ENCODE measurements at regions not wholly inside any gene's neighbourhood (a gene's known extent, or its start where the extent isn't known, plus 50 kb on each side); places are given as distances from the start of the nearest gene placed in this dataset.

DNA sequence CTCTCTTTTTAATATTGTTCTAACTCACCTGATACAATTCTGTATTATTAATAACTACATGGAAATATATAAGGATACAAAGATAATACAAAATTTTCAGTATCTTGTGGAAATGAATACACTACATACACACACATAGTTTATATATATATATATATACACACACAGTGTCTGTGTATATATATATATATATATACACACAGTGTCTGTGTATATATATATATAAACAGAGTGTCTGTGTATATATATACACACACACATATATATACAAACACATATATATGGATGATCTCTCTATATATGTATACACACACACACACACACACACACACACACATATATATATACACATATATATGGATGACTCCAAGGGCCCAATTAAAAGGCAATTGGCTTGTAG is 749.1 kb downstream of the DACH1 start:
- Histone ChIP-seq H3K9ac (ENCODE audit: insufficient read depth, low read depth, low read length) (no peak overlapping the region), H2AFZ (ENCODE audit: low read length) (no peak overlapping the region), H3K4me1 (ENCODE audit: insufficient read depth, low read length) (no peaks in the 10 kb centered on the region), H3K79me2 (ENCODE audit: insufficient read depth, low read length) (no peaks in the 10 kb centered on the region), H3K4me3 (replicated peaks in 1 of 3; ENCODE audit: insufficient read depth in 1 of 3, low read depth in 2 of 3, low read length in 3 of 3) (no peak overlapping the region), H3K36me3 (replicated peaks in 1 of 2; ENCODE audit: control insufficient read depth in 1 of 2, insufficient read depth in 2 of 2, low read length in 2 of 2) (no peaks in the 10 kb centered on the region), H3K27me3 (ENCODE audit: control insufficient read depth in 1 of 2, insufficient read depth in 2 of 2, low read length in 2 of 2) (no peaks in the 10 kb centered on the region), H3K27ac (ENCODE audit: extremely low read length, insufficient read depth, low read length) (no peak overlapping the region), H4K20me1 (ENCODE audit: insufficient read depth, low read length) (no peaks in the 10 kb centered on the region), H3K9me3 (ENCODE audit: low read length) (no peaks in the 10 kb centered on the region), H3K4me2 (ENCODE audit: low read depth, low read length) (no peak overlapping the region)
- FAIRE-seq (no peak), DNase-seq (ENCODE audit: low spot score) (no peak), ATAC-seq (no peak)
- no peak for TF ChIP-seq MYNN (CRISPR knock-in tag; IDR thresholded peaks at IDR 0.05; ENCODE audit: low read depth)
- TF ChIP-seq, protein P1, sequence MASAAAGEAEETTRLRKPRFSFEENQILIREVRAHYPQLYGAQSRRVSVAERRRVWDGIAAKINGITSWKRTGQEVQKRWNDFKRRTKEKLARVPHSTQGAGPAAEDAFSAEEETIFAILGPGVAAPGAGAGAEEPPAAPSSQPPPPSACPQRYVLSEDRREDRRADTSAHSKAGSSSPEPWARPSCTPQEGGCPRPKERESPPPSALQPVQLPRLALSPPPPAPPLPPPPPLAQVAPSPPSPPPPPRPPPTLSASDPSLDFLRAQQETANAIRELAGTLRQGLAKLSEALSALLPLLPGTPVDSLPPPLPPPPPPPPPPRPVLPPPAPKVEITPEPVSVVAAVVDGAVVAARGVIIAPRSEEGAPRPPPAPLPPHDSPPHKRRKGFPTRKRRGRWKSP (CRISPR knock-in tag; IDR thresholded peaks at IDR 0.05), result no peak
- no peak for TF ChIP-seq PHF20 (CRISPR knock-in tag; IDR thresholded peaks at IDR 0.05)
- TF ChIP-seq, protein P2, sequence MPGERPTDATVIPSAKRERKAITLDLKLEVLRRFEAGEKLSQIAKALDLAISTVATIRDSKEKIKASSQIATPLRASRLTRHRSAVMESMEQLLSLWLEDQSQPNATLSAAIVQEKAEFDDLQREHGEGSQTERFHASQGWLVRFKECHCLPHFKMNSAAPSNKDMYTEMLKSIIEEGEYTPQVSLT (CRISPR knock-in tag; IDR thresholded peaks at IDR 0.05; ENCODE audit: borderline replicate concordance, low read depth), result no peak
- no peak for TF ChIP-seq MED1 (CRISPR knock-in tag; IDR thresholded peaks at IDR 0.05)
- TF ChIP-seq ZNF468 (CRISPR knock-in tag; IDR thresholded peaks at IDR 0.05), result no peak
- TF ChIP-seq ZIK1 (CRISPR knock-in tag; IDR thresholded peaks at IDR 0.05; ENCODE audit: borderline replicate concordance, low read depth), result no peak
- TF ChIP-seq ATRX (CRISPR knock-in tag; IDR thresholded peaks at IDR 0.05; ENCODE audit: borderline replicate concordance), result no peak
- CTCF ChIA-PET (ENCODE audit: low intra/inter-chr PET ratio, low total read pairs), result no interaction called here
- intact Hi-C loops (cut with micrococcal nuclease; ENCODE audit: unreplicated experiment), result no loop called here
- no TSS peak for BruUV-seq (replicated peaks)
- in situ Hi-C loops (cut with HindIII; ENCODE audit: extremely low pct_ligation_motif_present, low pct_unique_long_range_greater_than_20kb), result no loop called here
- POLR2A ChIA-PET, result no interaction called here

DNA sequence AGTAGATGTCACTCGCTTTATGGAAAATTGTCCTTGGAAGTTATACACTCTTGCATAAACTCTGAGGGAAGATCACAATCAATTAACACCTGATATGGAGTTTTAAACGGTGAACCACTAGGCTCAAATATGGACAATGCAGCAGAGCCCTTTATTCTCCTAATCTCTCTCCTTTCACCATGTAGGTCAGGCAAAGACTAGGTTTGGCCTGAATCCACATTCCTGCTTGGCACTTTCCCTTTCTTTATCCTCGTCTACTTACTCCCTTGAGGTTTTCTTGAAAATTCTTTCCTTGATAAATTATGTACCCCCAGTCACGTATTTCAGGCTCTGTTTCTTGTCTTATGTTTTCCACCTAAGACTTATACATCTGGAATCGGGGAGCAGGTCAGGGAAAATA is 751.7 kb downstream of the DACH1 start:
- Histone ChIP-seq H3K4me3 (replicated peaks in 1 of 3; ENCODE audit: insufficient read depth in 1 of 3, low read depth in 2 of 3, low read length in 3 of 3) (no peak overlapping the region), H3K9me3 (ENCODE audit: low read length) (no peaks in the 10 kb centered on the region), H3K4me1 (ENCODE audit: insufficient read depth, low read length) (no peaks in the 10 kb centered on the region), H3K79me2 (ENCODE audit: insufficient read depth, low read length) (no peaks in the 10 kb centered on the region), H2AFZ (ENCODE audit: low read length) (no peak overlapping the region), H4K20me1 (ENCODE audit: insufficient read depth, low read length) (no peaks in the 10 kb centered on the region), H3K36me3 (replicated peaks in 1 of 2; ENCODE audit: control insufficient read depth in 1 of 2, insufficient read depth in 2 of 2, low read length in 2 of 2) (no peaks in the 10 kb centered on the region), H3K27me3 (ENCODE audit: control insufficient read depth in 1 of 2, insufficient read depth in 2 of 2, low read length in 2 of 2) (no peaks in the 10 kb centered on the region), H3K9ac (ENCODE audit: insufficient read depth, low read depth, low read length) (no peak overlapping the region), H3K27ac (ENCODE audit: extremely low read length, insufficient read depth, low read length) (no peak overlapping the region), H3K4me2 (ENCODE audit: low read depth, low read length) (no peak overlapping the region)
- ChIA-PET POLR2A (no interaction called here), CTCF (ENCODE audit: low intra/inter-chr PET ratio, low total read pairs) (no interaction called here)
- in situ Hi-C loops (cut with HindIII; ENCODE audit: extremely low pct_ligation_motif_present, low pct_unique_long_range_greater_than_20kb), result no loop called here
- intact Hi-C loops (cut with micrococcal nuclease; ENCODE audit: unreplicated experiment), result no loop called here
- 12% methylated on average over 5 of the region's 5 CpGs for WGBS (ENCODE audit: low lambda C conversion rate)
- DNase-seq (ENCODE audit: low spot score), result no peak
- BruUV-seq (replicated peaks), result no TSS peak
- no peak for FAIRE-seq
- TF ChIP-seq, protein P3, sequence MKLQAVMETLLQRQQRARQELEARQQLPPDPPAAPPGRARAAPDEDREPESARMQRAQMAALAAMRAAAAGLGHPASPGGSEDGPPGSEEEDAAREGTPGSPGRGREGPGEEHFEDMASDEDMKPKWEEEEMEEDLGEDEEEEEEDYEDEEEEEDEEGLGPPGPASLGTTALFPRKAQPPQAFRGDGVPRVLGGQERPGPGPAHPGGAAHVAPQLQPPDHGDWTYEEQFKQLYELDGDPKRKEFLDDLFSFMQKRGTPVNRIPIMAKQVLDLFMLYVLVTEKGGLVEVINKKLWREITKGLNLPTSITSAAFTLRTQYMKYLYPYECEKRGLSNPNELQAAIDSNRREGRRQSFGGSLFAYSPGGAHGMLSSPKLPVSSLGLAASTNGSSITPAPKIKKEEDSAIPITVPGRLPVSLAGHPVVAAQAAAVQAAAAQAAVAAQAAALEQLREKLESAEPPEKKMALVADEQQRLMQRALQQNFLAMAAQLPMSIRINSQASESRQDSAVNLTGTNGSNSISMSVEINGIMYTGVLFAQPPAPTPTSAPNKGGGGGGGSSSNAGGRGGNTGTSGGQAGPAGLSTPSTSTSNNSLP (IDR thresholded peaks at IDR 0.05; ENCODE audit: low read depth, low read length), result no peak
- TF ChIP-seq ZNF839 (CRISPR knock-in tag; IDR thresholded peaks at IDR 0.05; ENCODE audit: borderline replicate concordance) (no peak), PHF21A (CRISPR knock-in tag; IDR thresholded peaks at IDR 0.05) (no peak), ZNF430 (CRISPR knock-in tag; IDR thresholded peaks at IDR 0.05) (no peak)
- TF ChIP-seq, protein P4, sequence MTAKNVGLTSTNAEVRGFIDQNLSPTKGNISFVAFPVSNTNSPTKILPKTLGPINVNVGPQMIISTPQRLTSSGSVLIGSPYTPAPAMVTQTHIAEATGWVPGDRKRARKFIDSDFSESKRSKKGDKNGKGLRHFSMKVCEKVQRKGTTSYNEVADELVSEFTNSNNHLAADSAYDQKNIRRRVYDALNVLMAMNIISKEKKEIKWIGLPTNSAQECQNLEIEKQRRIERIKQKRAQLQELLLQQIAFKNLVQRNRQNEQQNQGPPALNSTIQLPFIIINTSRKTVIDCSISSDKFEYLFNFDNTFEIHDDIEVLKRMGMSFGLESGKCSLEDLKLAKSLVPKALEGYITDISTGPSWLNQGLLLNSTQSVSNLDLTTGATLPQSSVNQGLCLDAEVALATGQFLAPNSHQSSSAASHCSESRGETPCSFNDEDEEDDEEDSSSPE (CRISPR knock-in tag; IDR thresholded peaks at IDR 0.05), result no peak
- ATAC-seq, result no peak
